A549 (cell line): ENCODE measurements at regions not wholly inside any gene's neighbourhood (a gene's known extent, or its start where the extent isn't known, plus 50 kb on each side); places are given as distances from the start of the nearest gene placed in this dataset.

Source experiments
- CHD2 ChIP-seq: fragments of 150-350 bp; IDR thresholded peaks from 2 replicates; pipeline ENCODE4 v1.6.1; 2014; ENCODE audit warnings: low read length; ENCODE audit not compliant: partially characterized antibody
- CTCF ChIP-seq: fragments of >200 bp; sonication (Bioruptor Twin); formaldehyde crosslinking; IDR thresholded peaks from 3 replicates; pipeline ENCODE4 v1.5.1; 2016
- KDM1A ChIP-seq: fragments of 200-600 bp; sonication (generic); IDR thresholded peaks from 2 replicates; pipeline ENCODE4 v1.6.1; 2016; ENCODE audit warnings: low read depth, mild to moderate bottlenecking
- NFE2L2 ChIP-seq: fragments of 150-350 bp; conservative IDR thresholded peaks from 2 replicates; pipeline ENCODE4 v1.6.1; 2014; ENCODE audit warnings: low read length
- PHF8 ChIP-seq: fragments of 200-600 bp; sonication (generic); IDR thresholded peaks from 2 replicates; pipeline ENCODE4 v1.6.1; 2016; ENCODE audit warnings: low read depth, mild to moderate bottlenecking, antibody characterized with exemption, moderate library complexity, borderline replicate concordance
- POLR2A ChIP-seq: IDR thresholded peaks from 2 replicates; pipeline ENCODE4 v1.6.1; 2012; ENCODE audit warnings: mild to moderate bottlenecking, low read length
- REST ChIP-seq: fragments of 200-600 bp; sonication (generic); IDR thresholded peaks from 2 replicates; pipeline ENCODE4 v1.6.1; 2016; ENCODE audit warnings: antibody characterized with exemption, mild to moderate bottlenecking, moderate library complexity
- SMC3 ChIP-seq: fragments of >200 bp; sonication (Bioruptor Twin); formaldehyde crosslinking; IDR thresholded peaks from 3 replicates; pipeline ENCODE4 v1.6.1; 2018; ENCODE audit warnings: inconsistent platforms
- SREBF2 ChIP-seq: fragments of 450-650 bp; IDR thresholded peaks from 2 replicates; pipeline ENCODE4 v1.6.1; 2014; ENCODE audit warnings: mild to moderate bottlenecking, moderate library complexity
- USF2 ChIP-seq: fragments of 450-650 bp; IDR thresholded peaks from 2 replicates; pipeline ENCODE4 v1.6.1; 2014; ENCODE audit warnings: antibody characterized with exemption

- no peak for TF ChIP-seq CTCF
- no peak for TF ChIP-seq KDM1A
- no peak for TF ChIP-seq POLR2A
- no peak for TF ChIP-seq NFE2L2
- no peak for TF ChIP-seq REST
- no peak for TF ChIP-seq CHD2
- no peak for TF ChIP-seq USF2
- TF ChIP-seq SREBF2: no peak
- no peak for TF ChIP-seq PHF8
- TF ChIP-seq SMC3: no peak
Observed at GRCh38 chr3:25964141-25964540, 174.3 kb downstream of the OXSM start.
